OCI-M1 (cell line): ENCODE measurements at regions not wholly inside any gene's neighbourhood (a gene's known extent, or its start where the extent isn't known, plus 50 kb on each side); places are given as distances from the start of the nearest gene placed in this dataset.

Experiments used
- DNase-seq: peaks from one replicate; lab custom pipeline; 2025; lab: John Stamatoyannopoulos, UW

DNA sequence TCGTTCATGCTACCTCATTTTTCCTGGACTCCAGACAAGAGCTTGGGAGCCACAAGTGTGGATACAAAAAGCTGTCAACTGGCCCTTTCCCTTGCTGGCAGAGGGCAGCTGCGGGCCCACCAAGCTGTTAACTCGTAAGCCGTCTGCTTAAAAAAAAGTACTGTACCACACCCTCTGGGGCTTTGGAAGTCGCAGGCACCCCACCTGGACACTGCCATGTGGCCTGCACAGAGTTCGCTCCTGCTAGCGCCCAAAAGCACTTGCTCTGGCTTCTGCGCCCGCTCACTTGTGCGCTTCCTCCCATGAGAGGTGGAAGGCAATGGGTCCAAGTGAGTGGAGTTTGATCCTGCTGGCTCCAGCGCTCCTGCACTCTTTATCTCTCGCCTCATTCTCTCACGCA is 476.4 kb upstream of the FSTL5 start:
- no peak for DNase-seq

DNA sequence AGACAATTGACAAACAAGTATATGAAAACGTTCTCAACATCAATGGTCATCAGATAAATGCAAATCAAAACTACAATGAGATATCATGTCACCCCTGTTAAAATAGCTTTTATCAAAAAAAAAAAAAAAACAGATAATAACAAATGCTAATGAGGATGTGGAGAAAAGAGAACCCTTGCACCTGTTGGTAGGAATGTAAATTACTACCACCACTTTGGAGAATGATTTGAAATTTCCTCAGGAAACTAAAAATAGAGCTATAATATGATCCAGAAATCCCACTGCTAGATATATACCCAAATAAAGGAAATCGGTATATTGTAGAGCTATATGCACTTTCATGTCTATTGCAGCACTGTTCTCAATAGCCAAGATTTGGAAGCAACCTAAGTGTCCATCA is 470.6 kb upstream of the FSTL5 start:
- DNase-seq = no peak

DNA sequence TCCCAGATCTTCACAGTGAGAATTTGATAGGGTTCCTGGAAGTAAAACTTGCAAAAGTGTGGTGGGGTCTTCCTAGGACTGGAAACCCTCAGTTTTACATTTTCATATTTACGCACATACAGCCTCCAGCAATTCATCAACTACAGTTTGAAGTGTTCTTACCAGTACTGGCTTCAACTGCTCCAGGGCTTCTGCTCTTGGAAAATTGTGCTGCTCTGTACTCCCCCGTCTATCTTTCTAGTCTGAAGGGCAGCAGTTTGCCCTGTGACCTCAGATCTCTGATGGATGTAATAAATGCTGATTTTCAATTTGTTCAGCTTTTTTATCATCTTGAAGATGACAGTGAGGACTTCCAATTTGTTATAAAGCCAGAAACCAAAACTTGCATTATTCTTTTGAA is 458.9 kb upstream of the FSTL5 start:
- no peak for DNase-seq

DNA sequence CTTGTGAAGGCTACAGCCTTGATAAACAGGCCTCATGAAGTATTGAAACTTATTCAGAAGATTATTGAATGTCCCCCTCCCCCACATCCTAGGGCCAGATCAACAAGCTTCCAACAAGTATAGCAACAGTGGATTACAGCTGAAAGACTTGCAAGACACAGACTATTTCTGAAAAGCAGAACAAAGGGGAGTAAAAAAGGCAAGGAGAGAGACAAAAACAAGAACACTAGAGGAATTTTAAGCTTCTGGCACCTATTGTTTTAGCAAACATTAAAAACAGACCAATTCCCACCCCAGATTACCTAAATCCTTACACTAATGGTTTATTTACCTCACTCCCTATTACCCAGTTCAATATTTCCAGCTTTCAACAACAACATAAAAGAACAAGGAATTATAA is 446.3 kb upstream of the FSTL5 start:
- no peak for DNase-seq

DNA sequence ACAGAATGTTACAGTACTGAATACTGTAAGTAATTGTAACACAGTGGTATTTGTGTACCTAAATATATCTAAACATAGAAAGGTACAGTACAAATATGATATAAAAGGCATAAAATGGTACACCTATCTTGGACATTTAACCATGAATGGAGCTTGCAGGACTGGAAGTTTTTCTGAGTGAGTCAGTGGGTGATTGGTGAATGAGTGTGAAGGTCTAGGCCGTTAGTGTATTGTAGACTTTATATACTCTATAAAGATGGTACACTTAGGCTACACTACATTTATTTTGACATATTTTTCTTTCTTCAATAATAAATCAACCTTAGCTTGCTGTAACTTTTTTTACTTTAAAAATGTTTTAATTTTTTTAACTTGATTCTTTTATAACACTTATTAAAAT is 422.5 kb upstream of the FSTL5 start:
- DNase-seq = no peak

DNA sequence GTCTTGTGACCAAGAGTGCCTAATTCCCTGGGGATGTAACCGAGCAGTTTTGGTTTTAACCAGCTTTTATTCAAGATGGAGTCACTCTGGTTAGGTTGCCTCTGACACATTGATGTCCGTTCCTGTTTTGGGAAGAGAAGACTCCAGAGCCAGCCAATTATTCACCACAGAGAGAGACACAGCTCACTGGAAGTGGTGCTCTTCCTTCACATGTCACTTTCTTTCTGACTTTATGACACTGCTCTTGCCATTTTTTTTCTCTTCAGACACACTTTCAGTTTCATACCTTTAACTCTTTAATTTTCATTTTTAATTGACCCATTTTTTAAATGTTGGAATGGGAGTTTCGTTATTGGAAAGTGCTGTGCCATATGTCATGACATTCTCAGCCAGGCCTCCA is 418.4 kb upstream of the FSTL5 start:
- no peak for DNase-seq

DNA sequence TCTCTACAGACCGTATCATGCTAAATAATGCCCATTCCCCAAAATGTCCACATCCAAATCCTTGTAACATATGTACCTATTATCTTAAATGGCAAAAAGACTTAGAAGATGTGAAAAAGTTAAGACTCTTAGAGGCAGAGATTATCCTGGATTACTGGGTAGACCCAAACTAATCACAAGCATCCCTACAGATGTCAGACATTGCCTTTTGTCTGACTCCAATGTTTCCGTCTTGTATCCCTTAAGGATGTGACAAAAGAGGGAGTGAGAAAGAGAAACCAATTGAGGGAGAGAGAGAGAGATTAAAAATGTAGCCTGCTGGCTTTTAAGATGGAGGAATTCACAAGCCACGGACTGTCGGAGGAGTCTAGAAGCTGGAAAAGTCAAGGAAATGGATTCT is 401.9 kb upstream of the FSTL5 start:
- no peak for DNase-seq

DNA sequence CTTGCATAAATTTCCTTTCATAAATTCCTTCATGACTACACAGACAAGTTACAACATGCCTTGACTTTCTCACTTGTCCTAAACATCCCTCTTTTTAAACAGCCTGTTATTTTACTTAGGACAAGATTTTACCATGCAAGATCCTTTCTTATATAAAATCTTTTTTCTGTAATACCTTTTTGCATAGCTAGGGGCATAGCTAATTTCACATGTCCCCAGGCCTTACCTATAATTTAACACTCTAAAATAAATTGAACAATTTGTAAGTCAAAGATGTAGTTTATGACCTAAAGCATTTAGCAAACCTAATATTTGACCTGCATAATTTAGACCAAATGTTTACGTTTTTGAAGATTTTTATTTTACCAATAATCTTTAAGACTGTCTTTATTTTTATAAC is 396.3 kb upstream of the FSTL5 start:
- DNase-seq = no peak

DNA sequence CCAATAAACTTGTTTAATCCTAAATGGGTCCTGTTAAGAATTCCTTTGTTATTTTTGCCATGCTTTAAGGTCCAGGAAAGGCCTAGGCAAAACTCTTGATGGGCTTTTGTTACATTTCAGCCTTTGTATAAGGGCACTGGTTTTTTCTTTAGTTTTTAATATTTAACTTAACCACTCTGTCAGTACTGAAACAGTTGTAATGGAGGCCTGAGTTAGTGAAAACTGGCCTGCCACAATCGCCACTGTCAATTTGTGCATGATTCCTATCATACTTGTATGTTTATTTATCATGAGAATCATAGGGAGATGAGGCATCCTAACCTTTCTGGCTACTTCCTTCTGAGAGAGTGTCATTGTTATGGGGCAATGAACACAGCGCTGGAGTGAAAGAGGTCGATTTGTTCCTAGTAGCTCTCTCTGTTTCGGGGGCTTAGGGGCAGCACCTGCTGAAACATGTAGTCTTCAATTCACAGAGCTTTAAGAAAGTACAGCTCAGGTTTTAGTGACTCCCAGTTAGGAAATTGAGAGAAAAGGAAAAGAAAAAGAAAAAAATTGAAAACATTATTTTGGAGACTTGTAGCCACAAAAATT is 393.8 kb upstream of the FSTL5 start:
- no peak for DNase-seq

DNA sequence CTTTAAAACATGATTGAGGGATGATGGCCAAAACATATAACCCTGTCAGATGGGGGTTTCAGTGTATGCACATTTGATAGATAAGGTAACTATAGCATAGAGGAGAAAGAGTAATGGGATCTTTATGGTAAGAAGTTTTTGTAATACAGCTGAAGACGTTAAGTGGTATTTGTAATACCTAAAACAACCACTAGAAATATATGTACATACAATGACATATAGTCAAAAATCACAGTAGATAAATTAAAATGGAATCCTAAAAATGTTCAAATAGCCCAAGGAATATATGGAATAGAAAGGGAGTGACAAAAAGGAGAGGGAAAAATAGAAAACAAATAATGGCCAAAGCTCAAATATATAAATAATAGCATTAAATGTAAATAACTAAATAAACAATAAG is 371.3 kb upstream of the FSTL5 start:
- peak; percentile 24 for DNase-seq

DNA sequence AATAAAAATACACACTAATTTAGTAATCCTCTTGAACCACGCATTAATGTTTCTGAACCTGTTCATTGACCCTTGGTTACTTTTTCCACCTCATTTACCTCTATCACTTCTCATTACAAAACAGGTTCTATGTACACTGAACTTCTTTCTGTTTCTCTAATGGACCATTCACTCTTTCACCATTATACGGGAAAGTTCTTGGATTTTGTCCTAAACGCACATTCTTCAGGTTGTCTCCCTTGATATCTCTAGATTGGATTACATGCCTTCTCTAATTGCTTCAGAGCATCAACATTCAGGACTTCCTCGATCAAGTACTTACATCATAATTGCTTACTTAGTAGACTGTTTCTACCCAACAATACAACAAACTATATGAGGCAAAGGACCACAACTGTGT is 359.4 kb upstream of the FSTL5 start:
- DNase-seq = no peak

DNA sequence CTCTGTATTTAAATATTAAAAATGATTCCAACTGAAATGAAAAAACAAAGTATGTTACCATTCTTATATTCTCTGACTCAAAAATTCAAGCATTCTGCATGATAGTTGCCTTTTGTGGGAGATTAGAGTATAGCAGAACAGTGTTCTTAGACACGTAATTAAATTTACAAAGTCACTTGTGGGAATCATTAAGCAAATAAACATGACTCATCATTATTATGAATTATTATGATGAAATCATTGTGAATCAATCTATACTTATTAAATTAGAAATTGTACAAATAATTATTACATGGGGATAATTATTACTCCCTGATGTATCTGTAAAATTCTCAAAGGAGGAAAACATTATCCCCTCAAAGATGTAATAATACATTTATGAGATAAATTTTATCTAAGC is 358.9 kb upstream of the FSTL5 start:
- DNase-seq = no peak

DNA sequence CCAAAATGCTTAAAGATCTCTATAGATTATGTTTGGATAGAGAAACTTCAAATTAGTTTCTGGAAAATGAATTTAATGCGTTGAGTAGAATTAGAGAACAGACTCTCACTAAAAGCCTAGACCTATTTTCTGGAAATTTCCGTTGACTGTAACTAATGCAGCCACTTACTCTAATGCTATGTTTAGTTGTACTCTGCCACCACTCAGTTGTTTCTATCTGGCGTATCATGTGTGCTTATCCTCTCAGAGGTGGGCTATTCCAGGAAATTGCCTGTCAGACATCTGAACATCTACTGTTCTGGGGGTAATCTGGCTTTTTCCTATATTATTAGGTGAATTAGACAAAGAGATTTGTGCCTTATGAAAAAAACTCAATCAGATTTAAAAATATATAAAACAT is 347.1 kb upstream of the FSTL5 start:
- DNase-seq = no peak

DNA sequence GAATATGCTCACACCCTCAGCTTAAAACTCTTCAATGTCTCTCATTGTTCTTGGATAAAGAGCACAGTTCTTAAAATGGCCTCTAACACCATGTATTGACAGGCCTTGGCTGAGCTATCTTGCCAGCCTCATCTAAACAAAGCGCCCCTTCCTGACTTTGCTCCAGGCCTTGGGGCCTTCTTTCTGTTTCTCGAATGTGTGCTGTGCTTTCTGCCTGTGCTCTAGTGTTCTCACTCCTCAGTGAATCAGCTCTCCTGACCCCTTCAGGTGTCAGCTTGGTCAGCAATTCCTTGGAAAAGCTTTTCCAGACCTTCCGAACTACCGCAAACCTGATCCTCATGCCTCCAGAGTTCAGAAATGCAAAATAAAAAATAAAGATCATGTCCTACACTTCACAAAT is 346.3 kb upstream of the FSTL5 start:
- DNase-seq = no peak

DNA sequence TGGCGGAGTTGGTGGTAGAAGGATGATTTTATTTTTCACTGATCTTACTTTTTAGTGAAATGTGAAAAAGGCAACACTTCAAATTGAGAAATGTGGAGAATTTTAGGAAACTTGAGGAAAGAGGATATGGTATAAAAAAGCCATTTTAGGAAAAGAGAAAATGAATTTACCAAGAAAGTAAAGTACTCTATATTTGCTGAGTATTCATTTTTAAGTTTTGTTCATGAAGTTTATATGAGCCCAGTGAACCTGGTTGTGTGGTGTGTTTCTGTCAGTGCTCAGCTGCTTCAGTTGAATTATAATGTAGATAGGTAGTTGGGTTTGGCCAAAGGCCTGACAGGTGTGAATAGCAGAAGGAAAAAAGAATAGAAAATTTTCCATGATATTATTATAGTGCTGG is 345.5 kb upstream of the FSTL5 start:
- DNase-seq = no peak

DNA sequence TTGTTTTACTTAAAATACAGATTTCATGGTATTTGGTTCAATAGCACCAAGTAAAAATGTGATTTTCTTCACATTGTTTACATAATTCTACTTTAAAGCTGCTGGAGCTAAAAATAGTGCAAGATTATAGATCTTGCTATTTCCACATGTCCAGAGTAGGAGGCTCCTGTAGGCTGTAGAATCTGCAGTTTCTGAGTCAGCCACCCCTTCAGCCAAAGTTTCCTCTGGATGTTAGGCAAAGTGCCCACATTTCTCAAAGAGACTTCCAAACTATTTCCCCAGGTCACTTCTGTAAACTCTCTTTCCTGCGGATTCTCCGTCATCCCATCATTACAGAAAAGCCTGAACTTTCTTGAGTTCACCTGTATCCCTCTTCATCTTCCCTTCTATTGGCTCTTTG is 342.5 kb upstream of the FSTL5 start:
- DNase-seq = no peak

DNA sequence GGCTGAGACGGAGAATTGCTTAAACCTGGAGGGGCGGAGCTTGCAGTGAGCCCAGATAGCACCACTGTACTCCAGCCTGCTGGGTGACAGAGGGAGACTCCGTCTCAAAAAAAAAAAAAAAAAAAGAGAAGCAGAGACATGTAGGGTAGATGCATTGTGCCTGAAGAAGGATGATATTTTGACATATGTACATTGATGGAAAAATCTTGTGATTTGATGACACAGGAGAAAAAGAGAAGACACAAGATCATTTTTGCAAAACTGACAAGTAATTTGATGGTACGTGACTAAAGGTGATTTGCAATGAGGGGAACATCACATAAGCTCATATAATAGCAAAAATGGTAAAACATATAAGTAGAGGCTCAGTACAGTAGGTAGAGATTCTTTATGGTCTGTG is 340.1 kb upstream of the FSTL5 start:
- DNase-seq = no peak

DNA sequence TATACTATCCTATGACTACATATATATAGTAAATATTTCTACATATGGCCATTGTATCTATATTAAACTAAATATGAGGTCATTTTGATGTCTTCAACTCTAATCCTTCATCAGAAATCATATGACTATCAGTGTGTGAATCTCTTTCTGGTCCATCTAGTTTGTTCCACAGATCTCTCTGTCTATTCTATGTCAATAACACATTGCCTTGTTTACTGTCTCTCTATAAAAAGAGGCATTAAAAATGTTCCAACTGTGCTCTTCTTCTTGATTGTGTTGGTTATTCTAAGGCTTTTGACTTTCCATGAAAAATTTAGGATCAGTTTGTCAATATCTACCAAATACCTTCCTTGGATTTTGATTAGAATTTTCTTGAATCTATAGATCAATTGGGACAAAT is 338.3 kb upstream of the FSTL5 start:
- no peak for DNase-seq

DNA sequence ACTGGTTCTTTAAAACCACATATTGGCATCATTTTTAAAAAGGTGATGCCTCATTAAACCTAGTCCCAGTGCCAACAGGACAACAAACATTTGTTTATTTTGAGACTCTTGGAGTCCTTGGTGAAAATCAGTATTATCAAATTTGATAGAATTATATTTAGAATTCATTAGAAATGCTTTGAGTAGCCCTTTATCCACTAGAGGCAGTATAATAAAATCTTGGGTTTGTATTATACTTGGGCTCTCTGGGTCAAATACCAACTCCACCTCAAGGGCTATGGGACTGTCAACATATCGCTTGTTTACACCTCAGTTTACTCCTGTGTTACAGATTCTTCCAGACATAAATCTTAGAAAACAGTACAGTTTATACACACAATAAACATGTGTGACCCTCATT is 335.7 kb upstream of the FSTL5 start:
- DNase-seq = peak; percentile 42

DNA sequence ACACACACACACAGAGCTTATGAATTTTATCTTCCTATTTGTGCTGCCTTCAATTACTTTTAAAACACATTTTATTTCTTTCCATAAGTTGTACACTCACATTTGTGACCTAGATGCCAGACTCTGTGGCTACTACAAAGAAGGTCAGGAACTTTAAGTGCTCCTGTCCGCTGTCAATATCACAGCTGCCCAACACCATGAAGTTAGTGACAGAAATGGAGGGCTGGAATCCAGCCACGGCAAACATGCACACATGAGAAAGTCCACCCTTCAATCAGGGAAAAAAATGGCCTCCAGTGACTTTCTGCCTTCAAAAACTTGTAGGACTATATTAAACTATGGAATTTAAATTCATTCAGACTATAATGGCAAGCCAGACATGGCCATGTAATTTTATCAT is 334.4 kb upstream of the FSTL5 start:
- peak; percentile 51 for DNase-seq

DNA sequence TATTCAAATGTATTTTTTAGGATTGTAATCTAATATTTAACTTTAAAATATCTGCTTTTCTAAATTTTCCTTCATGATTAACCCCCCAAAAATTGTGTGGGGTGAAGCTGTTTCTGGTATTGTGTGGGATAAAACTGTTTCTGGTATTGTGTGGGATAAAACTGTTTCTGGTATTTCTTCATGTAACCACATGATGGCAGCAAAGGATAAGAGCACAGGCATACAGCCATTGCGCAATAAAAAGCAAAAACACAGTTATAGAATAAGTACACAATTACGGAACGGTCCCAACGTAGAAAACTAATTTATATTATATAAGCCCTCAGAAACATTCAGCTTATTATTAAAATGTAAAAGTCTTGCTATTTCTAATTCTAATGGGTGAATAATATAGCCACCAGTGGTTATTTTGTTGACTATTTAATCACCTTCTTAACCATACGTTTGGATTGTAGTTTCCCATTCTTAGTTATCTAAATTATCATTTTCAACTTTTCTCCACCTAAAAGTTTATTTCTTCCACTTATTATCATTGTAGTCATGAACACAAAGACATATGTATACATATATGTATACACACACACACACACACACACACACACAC is 333.9 kb upstream of the FSTL5 start:
- DNase-seq = peak; percentile 71

DNA sequence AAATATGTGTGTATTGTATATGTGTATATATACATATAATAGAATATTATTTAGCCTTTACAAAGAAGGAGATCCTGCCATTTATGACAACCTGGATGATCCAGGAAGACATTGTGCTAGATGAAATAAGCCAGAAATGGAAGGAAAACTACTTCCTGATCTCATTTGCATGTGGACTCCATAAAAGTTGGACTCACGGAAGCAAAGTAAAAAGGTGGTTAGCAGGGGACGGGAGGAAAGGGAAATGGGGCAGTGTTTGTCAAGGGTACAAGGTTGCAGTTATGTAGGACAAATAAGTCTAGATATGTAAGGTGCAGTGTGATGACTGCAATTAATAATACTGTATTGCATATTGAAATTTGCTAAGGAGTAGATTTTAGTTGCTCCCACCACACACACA is 331.1 kb upstream of the FSTL5 start:
- DNase-seq = no peak

DNA sequence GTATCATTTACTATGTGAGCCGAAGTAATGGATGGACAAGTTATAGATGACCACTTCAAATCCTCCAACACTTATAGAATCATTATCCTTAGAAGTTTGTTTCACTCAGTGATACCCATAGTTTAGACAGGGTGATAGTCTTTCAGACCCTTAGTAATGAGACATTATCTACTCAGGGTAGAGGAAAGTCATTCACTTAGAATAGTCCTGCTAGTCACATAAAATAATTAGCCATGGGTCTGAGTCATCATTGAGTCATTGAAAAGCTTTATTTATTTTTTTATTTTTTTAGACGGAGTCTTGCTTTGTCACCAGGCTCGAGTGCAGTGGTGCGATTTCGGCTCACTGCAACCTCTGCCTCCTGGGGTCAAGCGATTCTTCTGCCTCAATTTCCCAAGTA is 321.7 kb upstream of the FSTL5 start:
- DNase-seq = no peak

DNA sequence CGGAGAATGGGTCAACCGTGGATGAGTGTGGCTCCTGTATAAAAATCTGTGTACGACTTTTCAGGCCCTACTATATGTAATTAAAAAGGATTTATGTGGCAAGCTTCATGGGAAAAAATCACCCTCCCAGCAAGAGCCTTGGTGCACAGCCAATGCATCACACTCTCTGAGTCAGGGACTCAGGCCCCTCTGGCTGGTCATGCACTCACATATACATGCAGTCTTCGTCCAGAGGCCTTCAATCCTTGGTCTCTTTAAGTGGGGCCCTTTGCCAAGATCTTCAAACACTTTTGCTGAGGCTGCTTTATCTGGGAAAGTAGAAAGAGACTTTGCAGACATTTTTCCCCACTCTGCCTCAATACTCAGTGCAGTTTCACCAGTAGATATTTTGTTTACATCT is 311.4 kb upstream of the FSTL5 start:
- DNase-seq = no peak

DNA sequence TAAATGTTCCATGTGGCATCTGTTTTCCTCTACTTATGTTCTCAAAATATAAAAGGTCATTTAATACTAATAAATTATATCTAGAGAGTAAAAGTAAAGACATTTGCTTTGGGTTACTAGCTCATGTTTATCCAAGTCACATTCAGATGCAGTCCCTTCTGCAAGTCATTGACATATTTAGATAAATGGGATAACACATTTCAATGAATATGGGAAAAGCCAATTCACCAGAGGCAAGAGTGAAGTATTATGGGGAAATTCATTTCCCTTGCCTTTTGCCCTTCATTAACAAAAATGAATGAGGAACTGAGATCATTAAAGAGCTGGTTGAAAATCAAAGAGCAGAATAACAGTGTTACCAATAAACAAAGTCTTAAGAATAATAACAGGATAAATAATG is 306.2 kb upstream of the FSTL5 start:
- DNase-seq = no peak
